ENCODE measurements at regions not wholly inside any gene's neighbourhood (a gene's known extent, or its start where the extent isn't known, plus 50 kb on each side); places are given as distances from the start of the nearest gene placed in this dataset.

DNA sequence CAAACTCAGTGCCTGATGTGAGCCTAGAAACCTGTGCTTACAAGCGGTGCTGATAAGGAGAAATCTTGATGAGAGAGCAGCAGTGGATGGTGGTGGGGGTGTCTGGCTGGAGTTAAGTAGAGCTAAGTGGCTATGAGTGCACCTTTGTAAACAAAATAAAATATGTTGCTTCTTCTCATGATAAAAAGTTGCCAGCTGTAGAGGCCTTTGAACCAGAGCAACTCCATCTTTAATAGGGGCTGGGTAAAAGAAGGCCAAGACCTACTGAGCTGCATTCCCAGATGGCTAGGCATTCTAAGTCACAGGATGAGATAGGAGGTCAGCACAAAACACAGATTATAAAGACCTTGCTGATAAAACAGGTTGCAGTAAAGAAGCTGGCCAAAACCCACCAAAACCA, 107.6 kb upstream of the FAM3C start:
- TF ChIP-seq, protein P1, sequence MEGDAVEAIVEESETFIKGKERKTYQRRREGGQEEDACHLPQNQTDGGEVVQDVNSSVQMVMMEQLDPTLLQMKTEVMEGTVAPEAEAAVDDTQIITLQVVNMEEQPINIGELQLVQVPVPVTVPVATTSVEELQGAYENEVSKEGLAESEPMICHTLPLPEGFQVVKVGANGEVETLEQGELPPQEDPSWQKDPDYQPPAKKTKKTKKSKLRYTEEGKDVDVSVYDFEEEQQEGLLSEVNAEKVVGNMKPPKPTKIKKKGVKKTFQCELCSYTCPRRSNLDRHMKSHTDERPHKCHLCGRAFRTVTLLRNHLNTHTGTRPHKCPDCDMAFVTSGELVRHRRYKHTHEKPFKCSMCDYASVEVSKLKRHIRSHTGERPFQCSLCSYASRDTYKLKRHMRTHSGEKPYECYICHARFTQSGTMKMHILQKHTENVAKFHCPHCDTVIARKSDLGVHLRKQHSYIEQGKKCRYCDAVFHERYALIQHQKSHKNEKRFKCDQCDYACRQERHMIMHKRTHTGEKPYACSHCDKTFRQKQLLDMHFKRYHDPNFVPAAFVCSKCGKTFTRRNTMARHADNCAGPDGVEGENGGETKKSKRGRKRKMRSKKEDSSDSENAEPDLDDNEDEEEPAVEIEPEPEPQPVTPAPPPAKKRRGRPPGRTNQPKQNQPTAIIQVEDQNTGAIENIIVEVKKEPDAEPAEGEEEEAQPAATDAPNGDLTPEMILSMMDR (IDR thresholded peaks at IDR 0.05), result no peak
- no peak for TF ChIP-seq TCF7L2 (IDR thresholded peaks at IDR 0.05; ENCODE audit: low read depth, low read length)
- TF ChIP-seq, protein P2, sequence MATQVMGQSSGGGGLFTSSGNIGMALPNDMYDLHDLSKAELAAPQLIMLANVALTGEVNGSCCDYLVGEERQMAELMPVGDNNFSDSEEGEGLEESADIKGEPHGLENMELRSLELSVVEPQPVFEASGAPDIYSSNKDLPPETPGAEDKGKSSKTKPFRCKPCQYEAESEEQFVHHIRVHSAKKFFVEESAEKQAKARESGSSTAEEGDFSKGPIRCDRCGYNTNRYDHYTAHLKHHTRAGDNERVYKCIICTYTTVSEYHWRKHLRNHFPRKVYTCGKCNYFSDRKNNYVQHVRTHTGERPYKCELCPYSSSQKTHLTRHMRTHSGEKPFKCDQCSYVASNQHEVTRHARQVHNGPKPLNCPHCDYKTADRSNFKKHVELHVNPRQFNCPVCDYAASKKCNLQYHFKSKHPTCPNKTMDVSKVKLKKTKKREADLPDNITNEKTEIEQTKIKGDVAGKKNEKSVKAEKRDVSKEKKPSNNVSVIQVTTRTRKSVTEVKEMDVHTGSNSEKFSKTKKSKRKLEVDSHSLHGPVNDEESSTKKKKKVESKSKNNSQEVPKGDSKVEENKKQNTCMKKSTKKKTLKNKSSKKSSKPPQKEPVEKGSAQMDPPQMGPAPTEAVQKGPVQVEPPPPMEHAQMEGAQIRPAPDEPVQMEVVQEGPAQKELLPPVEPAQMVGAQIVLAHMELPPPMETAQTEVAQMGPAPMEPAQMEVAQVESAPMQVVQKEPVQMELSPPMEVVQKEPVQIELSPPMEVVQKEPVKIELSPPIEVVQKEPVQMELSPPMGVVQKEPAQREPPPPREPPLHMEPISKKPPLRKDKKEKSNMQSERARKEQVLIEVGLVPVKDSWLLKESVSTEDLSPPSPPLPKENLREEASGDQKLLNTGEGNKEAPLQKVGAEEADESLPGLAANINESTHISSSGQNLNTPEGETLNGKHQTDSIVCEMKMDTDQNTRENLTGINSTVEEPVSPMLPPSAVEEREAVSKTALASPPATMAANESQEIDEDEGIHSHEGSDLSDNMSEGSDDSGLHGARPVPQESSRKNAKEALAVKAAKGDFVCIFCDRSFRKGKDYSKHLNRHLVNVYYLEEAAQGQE (IDR thresholded peaks at IDR 0.05; ENCODE audit: insufficient read depth in 1 of 2, low read depth in 2 of 2, low read length in 1 of 2), result no peak
- no peak for TF ChIP-seq POLR2AphosphoS5 (IDR thresholded peaks at IDR 0.05; ENCODE audit: low read depth, low read length)
- no peak for TF ChIP-seq SIN3A (IDR thresholded peaks at IDR 0.05; ENCODE audit: borderline replicate concordance, insufficient read depth, low read depth, low read length)
